ENCODE measurements at regions not wholly inside any gene's neighbourhood (a gene's known extent, or its start where the extent isn't known, plus 50 kb on each side); places are given as distances from the start of the nearest gene placed in this dataset.

- TF ChIP-seq CTCF (IDR thresholded peaks at IDR 0.05), result no peak
- TF ChIP-seq SIN3A (IDR thresholded peaks at IDR 0.05; ENCODE audit: borderline replicate concordance, insufficient read depth, low read depth, low read length), result no peak
Measured at GRCh38 chr2:37739153-37739552, 67.7 kb upstream of the CDC42EP3 start.
